Fibroblast of the aortic adventitia (primary cell): ENCODE measurements at regions not wholly inside any gene's neighbourhood (a gene's known extent, or its start where the extent isn't known, plus 50 kb on each side); places are given as distances from the start of the nearest gene placed in this dataset. TPM values are rescaled to one million over a fixed set of nuclear protein-coding genes. Genes with fewer than 3 reads are reported as not detected.
"Not testable (repeated sequence)": the region's sequence is repeated elsewhere in the genome, so short reads cannot be mapped to it uniquely, and the experiment has no call there.

Experiments used
- DNase-seq: peaks from one replicate; pipeline ENCODE4 v3.0.0-alpha.2; 2010; ENCODE audit warnings: low read depth
- H3K4me3 ChIP-seq: 2 replicates; pipeline ENCODE4 v1.5.1; 2011; ENCODE audit warnings: low read depth, mild to moderate bottlenecking, control low read depth, low read length, moderate library complexity
- CTCF ChIP-seq: IDR thresholded peaks from 2 replicates; pipeline ENCODE4 v1.5.1; 2011; ENCODE audit warnings: mild to moderate bottlenecking, low read length, control low read depth, inconsistent platforms; ENCODE audit not compliant: insufficient read depth
- small RNA-seq: library from RNA; depleted of rRNA; stranded (forward); fragments of <200 nt; gene quantifications from one replicate; pipeline ENCODE3, GENCODE V24; 2012

GRCh38 chrX:108892501-108892900 lies 156.1 kb upstream of the IRS4 start:
- TF ChIP-seq CTCF: no peak
- H3K4me3 ChIP-seq: no peak overlapping the region
- DNase-seq: no peak

GRCh38 chrX:108875548-108875947 lies 139.2 kb upstream of the IRS4 start:
- H3K4me3 ChIP-seq: no peak overlapping the region
- no peak for DNase-seq
- TF ChIP-seq CTCF: no peak

GRCh38 chrX:108843039-108843438 lies 106.7 kb upstream of the IRS4 start:
- not testable (repeated sequence) for H3K4me3 ChIP-seq, DNase-seq

GRCh38 chrX:108833993-108834392 lies 97.6 kb upstream of the IRS4 start:
- no peak overlapping the region for H3K4me3 ChIP-seq
- DNase-seq: no peak
- no peak for TF ChIP-seq CTCF

- no peak overlapping the region for H3K4me3 ChIP-seq
- TF ChIP-seq CTCF: no peak
- no peak for DNase-seq
Observed at GRCh38 chrX:108811891-108812290, 75.5 kb upstream of the IRS4 start.

GRCh38 chrX:108795240-108795639 lies 58.9 kb upstream of the IRS4 start:
- no peak overlapping the region for H3K4me3 ChIP-seq
- TF ChIP-seq CTCF: no peak
- DNase-seq: no peak

Small RNA genes lying in the stretch of these regions (small RNA-seq; reads per million reads assigned to genes)
- gene MIR6087: not detected
- not detected for gene RNU6-309P
